Stromal cell of bone marrow (primary cell): ENCODE measurements at regions not wholly inside any gene's neighbourhood (a gene's known extent, or its start where the extent isn't known, plus 50 kb on each side); places are given as distances from the start of the nearest gene placed in this dataset.
"Not testable (repeated sequence)": the region's sequence is repeated elsewhere in the genome, so short reads cannot be mapped to it uniquely, and the experiment has no call there.

Experiments used
- DNase-seq: peaks from one replicate; pipeline ENCODE4 v3.0.0-alpha.2; 2012; ENCODE audit warnings: low read depth

- DNase-seq: no peak
These were observed 57.9 kb downstream of the PYDC2 start for GRCh38 chr3:191518861-191519260.

GRCh38 chr3:191521055-191521454 is 60.1 kb downstream of the PYDC2 start:
- DNase-seq: no peak

GRCh38 chr3:191523148-191523547 is 62.2 kb downstream of the PYDC2 start:
- no peak for DNase-seq

GRCh38 chr3:191528589-191528988 is 67.6 kb downstream of the PYDC2 start:
- no peak for DNase-seq

- DNase-seq: no peak
These were observed 69.0 kb downstream of the PYDC2 start for GRCh38 chr3:191529992-191530391.

GRCh38 chr3:191531434-191531972 is 70.5 kb downstream of the PYDC2 start:
- DNase-seq: no peak

- DNase-seq: no peak
These were observed 82.1 kb downstream of the PYDC2 start for GRCh38 chr3:191543018-191543417.

- no peak for DNase-seq
These were observed 82.9 kb downstream of the PYDC2 start for GRCh38 chr3:191543897-191544296.

- DNase-seq: no peak
These were observed 88.4 kb downstream of the PYDC2 start for GRCh38 chr3:191549357-191549756.

- DNase-seq: no peak
These were observed 94.1 kb downstream of the PYDC2 start for GRCh38 chr3:191555037-191555436.

GRCh38 chr3:191557322-191557721 is 96.4 kb downstream of the PYDC2 start:
- no peak for DNase-seq

GRCh38 chr3:191563722-191564121 is 102.8 kb downstream of the PYDC2 start:
- no peak for DNase-seq

GRCh38 chr3:191566469-191566868 is 105.5 kb downstream of the PYDC2 start:
- DNase-seq: no peak

GRCh38 chr3:191568206-191568605 is 107.2 kb downstream of the PYDC2 start:
- no peak for DNase-seq

GRCh38 chr3:191592105-191592504 is 131.1 kb downstream of the PYDC2 start:
- no peak for DNase-seq

- DNase-seq: no peak
These were observed 132.5 kb downstream of the PYDC2 start for GRCh38 chr3:191593486-191593885.

- DNase-seq: not testable (repeated sequence)
These were observed 154.5 kb downstream of the PYDC2 start for GRCh38 chr3:191615511-191615910.

GRCh38 chr3:191624299-191624698 is 163.3 kb downstream of the PYDC2 start:
- DNase-seq: no peak

- no peak for DNase-seq
These were observed 166.1 kb downstream of the PYDC2 start for GRCh38 chr3:191627064-191627463.

- no peak for DNase-seq
These were observed 167.6 kb downstream of the PYDC2 start for GRCh38 chr3:191628571-191628970.

GRCh38 chr3:191631496-191631895 is 170.5 kb downstream of the PYDC2 start:
- DNase-seq: no peak

GRCh38 chr3:191634902-191635301 is 173.9 kb downstream of the PYDC2 start:
- no peak for DNase-seq

GRCh38 chr3:191637611-191638010 is 176.6 kb downstream of the PYDC2 start:
- no peak for DNase-seq

GRCh38 chr3:191641789-191642188 is 180.8 kb downstream of the PYDC2 start:
- no peak for DNase-seq

GRCh38 chr3:191644291-191644690 is 183.3 kb downstream of the PYDC2 start:
- DNase-seq: no peak
